ENCODE measurements at regions not wholly inside any gene's neighbourhood (a gene's known extent, or its start where the extent isn't known, plus 50 kb on each side); places are given as distances from the start of the nearest gene placed in this dataset.
"Not testable (repeated sequence)": the region's sequence is repeated elsewhere in the genome, so short reads cannot be mapped to it uniquely, and the experiment has no call there.

DNA sequence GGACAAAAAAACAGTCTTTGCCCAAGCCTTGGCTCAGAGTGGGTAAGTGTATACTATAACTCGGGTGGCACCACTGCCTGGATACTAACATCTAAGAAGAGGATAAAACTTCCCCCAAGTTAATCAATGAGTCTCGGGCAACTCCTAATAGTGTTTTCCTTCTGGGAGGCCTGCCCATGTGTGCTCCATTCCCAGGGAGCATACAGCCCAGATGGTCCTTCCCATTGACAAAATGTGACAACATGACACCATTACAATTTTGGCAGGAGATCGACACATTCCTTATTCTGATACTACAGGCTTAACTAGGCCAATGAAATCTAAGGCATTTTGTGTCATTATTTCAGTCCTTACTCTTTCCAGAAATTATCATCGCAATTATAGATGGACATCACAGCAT lies 52.7 kb upstream of the CRIM1 start:
- no peak for DNase-seq

GRCh38 chr2:36301843-36302242 lies 53.7 kb upstream of the CRIM1 start:
- DNase-seq, result no peak

DNA sequence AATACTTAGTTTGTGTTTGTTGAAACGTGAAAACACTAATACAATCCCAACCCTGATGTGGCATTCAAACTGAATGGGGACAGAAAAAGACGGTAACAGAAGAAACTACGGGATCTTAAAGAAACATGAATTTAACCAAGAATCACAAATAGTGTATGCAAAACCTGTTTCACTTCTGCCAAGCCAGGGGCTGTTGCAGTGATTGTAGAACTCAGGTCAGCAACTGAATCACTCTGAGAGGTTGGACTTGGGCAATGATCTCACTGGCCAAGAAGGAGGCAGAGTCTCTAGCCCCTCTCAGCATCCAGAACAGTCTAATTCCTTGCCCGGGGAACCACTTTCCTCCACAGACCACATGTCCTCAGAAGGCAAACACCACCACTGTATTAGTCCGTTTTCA lies 54.9 kb upstream of the CRIM1 start:
- DNase-seq, result no peak

DNA sequence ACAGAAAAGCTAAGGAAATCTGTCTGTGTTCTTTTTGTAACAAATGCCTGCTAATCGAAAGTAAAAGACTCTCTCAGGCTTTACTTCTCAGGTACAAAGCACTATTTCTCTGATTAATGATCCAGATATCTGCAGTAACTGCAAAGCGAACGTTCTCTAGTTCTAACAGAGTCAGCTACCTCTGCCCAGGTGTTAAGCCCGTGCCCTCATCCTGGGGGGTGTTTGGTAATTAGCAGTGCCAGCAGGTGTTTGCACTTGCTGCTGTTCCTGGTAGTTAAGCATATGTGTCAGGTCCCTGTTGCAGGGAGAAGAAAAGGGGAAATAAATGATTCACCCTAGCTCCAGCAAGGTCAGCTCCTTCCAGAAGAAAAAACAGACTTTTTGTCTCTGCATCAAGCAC lies 58.8 kb upstream of the CRIM1 start:
- no peak for DNase-seq

DNA sequence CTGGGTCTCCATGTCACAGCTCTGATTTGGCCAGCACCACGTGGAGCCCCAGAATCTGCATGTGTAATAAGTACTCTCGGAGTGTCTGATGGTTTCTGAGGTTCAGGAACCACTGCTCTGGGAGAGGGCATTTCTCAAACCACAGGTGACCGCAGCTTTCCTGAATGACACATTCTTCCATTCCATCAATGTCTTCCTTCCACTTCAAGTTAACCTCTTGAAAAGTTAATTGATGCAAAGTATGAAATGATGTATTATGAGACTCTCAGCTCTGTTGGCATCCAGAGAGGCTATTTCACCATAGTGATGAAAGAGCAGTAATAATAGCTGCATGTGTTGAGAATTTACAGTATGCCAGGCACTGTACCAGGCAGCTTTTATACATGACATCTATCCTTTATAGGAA lies 61.3 kb upstream of the CRIM1 start:
- no peak for DNase-seq

GRCh38 chr2:36290306-36290856 lies 65.2 kb upstream of the CRIM1 start:
- DNase-seq, result no peak

GRCh38 chr2:36289731-36290130 lies 65.8 kb upstream of the CRIM1 start:
- DNase-seq, result no peak

DNA sequence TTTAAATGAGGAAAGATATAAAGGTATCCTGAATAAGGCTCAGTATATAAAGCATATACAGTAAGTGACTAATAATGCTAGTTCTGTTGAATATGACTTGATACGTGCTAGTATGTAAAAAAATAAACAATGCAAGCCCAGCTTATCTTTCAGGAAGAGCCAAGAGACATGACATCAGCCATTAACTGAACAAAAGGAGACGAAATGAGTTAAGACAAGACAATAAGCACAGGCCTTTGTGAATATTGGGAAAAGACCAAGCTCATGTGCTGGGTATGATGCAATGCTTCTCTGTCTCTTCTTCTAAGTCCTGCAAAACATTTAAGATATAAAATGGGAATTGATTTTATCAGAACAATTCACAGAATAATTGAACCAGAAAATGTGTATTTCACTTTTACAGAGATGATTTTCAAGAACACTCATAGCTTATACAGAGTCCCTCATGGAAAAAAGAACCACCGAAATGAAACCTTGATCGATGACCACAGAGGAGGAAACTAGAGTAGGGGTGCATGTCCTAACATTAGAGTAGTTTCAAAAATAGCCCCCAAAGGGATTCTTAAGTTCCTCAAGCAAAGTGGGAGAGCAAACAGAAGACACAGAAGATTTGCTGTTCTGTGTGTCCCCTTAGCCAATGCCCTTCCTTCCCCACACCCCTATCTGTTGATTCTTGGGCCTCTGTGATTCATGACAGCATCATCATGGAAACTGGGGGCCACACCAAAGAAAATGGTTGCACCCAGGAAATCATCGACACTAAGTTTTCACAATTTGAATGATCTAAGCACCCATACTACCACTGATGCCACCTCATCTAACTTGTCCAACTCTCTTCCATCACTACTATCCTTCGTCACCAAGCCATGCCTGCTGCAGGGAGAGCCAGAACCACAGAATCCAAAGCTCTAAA lies 68.0 kb upstream of the CRIM1 start:
- no peak for DNase-seq

DNA sequence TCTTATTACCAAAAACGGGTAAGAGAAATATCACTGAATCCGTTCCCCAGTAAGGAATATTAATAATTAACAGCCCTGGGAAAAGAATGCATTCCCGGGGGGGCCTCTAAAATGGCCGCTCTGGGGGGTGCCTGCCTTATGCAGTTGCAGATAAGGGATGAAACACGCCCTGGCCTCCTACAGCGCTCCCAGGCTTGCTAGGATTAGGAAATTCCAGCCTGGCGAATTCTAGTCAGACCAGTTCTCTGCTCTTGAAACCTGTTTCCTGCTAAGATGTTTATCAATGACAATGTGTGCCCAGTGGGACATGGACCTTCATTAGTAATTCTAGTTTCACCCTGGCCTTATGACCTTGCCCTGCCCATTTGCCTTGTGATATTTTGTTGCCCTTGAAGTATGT lies 76.1 kb upstream of the CRIM1 start:
- not testable (repeated sequence) for DNase-seq

DNA sequence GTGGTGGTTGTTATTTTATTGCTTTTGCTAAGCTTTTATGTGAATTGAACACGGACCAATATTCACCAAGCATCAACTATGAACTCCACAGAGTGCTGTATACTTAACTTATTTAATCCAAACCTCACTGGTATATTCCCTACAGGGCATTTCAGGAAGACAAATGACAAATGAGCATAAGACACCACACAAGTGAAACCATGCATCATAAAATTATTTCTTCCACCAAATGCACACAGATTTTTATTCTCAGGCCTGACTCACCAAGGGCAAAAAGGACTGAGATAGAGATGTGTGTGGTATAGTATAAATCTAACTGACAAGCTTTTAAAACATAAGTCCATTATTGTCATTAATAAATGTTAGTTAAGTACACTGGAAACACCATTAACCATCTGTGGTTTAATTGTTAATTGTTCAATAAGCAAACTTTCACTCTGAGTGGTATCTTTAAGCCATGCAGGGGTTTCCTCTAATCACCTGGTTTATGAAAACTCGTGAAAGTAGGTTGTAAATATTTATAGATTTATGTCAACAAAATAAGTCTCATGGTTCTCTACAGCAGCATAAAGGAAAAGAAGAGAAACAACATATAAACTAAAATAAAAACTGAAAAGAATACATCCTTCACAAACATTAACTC lies 77.6 kb upstream of the CRIM1 start:
- DNase-seq, result no peak

DNA sequence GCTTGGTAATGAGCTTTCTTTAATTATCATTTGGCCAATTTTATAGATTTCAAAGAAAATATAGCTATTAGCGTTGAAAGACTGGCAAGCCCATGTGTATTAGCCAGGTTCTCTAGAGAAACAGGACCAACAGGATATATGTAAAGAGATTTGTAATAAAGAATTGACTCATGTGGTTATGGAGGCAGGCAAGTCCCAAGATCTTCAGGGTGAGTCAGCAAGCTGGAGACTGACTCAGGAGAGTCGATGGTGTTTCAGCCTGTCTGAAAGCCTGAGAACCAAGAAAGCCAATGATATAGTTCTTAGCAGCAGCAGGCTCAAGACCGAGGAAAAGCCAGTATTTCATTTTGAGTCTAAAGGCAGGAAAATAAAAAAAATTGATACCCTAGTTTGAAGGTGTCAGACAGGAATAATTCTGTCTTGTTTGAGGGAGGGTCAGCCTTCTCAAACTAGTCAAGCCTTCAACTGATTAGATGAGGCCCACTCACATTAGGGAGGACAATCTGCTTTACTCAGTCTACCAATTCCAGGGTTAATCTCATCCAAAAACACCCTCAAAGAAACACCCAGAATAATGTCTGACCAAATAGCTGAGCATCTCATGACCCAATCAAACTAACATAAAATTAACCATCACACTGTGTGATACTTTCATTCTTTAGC lies 78.3 kb upstream of the CRIM1 start:
- DNase-seq, result no peak

DNA sequence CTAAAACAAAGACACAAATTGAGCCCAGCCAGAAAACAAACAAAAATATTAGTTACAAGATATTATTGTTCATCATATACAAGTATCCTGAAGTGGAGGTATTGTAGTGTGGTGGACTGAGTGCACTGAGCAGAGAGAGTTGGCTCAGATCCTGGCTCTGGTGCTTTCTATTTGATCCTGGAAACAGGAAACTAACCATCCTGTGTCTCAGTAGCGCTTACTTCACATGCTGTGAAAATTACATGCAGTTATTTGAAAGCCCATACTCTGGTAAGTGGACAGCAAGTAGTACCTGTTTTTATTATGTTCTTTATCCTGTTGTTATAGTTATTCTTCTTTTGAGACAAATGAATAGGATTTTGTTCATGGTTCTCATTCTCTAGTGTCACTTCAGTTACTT lies 84.3 kb upstream of the CRIM1 start:
- no peak for DNase-seq

DNA sequence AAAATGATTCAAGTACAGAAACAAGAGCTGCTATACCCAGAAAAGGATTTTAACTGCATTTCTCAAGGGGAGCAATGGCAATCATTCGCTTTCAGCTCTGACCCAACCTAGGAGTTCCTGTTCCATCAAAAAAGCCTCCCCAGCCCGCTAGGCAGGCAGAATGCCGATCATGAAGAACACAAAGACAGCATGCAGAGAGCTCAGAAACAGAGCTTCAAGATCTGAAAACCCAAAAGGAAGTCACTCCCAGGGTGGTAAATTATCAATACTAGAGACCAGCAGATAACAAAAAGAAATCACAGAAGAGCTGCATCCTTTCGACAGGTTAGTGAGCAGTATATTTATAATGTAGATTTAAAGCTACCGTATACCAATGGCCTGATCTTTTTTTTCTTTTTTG lies 84.8 kb upstream of the CRIM1 start:
- DNase-seq, result no peak

- DNase-seq, result no peak
Observed at GRCh38 chr2:36267194-36267593, 88.4 kb upstream of the CRIM1 start.

GRCh38 chr2:36266536-36267121 lies 88.9 kb upstream of the CRIM1 start:
- DNase-seq, result no peak

DNA sequence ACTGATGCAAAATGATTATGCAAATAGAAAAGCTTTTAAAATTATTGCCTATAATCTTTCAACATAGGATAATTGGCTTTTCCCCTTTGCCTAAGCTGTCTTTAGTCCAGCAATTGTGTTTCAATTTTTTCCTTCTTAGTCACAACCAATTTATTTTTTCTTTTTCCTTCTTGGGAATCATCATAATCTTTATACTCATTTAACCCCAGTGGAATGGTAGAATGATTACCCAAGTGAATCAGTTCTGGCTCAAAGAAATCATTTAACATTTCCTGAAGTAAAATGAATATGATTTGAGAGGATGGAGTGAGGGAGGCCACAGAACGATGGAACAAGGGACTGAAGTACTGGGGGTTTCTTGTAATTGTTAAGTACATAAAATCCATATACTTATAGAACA lies 93.0 kb upstream of the CRIM1 start:
- DNase-seq, result no peak

- DNase-seq, result no peak
Observed at GRCh38 chr2:36255863-36256262, 99.7 kb upstream of the CRIM1 start.

- DNase-seq, result no peak
Observed at GRCh38 chr2:36253086-36253485, 102.5 kb upstream of the CRIM1 start.

GRCh38 chr2:36246320-36246990 lies 109.1 kb upstream of the CRIM1 start:
- no peak for DNase-seq

DNA sequence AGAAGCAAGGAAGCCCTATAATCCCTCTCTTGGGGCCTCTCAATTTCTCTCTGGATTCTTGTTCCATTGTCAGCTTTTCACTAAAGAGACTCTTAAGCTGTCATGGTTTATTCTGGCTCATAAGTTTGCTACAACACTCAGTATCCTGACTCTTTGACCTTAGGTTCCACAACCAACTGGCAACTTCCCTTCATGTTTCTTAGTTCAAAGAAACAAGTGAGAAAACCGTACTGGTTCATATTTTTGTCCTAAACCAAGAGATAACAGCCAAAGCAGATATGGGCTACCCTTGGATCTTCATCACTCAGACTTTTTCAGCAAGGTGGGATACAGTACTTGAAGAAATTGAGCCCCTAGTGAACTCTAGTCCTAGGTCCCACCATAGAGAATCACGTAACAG lies 109.9 kb upstream of the CRIM1 start:
- no peak for DNase-seq

- DNase-seq, result no peak
Observed at GRCh38 chr2:36238106-36238505, 117.5 kb upstream of the CRIM1 start.

- no peak for DNase-seq
Observed at GRCh38 chr2:36235882-36236281, 119.7 kb upstream of the CRIM1 start.

DNA sequence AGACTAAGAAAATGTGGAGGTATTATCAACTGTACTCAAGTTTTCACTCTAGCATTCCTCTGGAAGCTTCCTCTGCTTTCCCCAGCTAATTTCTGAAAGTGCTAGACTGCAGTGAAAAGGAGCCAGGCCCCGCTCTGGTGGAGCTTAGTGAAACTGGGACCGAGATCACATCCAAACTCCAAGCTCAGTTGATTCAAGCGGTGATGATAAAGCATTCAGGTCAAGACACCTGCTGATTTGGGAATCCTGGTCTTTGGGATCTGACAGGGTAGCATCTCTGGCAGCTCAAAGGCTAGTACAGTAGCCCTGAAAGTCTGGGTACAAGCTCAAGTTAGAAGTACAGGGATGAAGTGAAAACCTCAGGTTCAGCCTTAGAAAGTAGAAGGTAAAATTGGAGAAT lies 120.2 kb upstream of the CRIM1 start:
- no peak for DNase-seq

Measured in NK-92 treated with Interleukin-12 subunit alpha and Interleukin-12 subunit beta, amount 100 ng/mL, for 24 hours (cell line).